ENCODE measurements at regions not wholly inside any gene's neighbourhood (a gene's known extent, or its start where the extent isn't known, plus 50 kb on each side); places are given as distances from the start of the nearest gene placed in this dataset.

DNA sequence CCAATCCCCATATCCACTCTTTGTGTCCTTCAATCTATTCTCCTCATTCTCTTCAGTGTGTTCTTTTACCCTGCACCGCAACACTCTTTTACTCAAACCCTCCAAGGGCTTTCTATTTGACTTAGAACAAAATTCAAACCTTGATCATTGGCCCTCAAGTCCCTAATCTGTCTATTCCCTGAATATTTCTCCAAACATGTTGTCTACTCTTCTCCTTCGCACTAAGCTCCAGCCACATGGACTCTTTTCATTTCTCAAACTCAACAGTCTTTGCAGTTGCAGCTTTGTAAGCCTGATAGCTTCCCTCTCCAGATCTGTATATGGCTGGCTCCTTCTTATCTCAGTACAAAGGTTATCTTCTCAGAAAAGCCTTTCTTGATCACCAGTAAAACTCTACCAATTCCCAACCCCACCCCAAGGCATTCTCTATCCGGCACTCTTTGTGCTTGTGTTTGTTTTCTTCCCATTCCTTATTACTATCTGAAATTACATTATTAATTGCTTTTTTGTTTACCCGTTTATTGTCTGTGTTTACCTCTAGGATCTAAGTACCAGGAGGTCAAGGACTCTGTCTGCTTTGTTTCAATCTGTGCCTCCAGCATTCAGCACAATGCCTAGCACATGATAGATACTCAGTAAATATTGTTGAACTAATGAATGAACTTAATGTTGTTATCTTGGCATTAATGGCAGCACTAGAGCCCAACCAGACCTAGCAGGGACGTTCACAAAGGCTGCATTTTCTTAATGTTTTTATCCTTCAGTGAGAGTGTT is 147.4 kb downstream of the BBOX1 start:
- no peaks in the 10 kb centered on the region for H3K9me3 ChIP-seq (ENCODE audit: control insufficient read depth, insufficient read depth, low read depth, low read length)
- H3K27ac ChIP-seq (ENCODE audit: extremely low read depth, low read depth, low read length) = no peak overlapping the region
- CTCF ChIA-PET = interaction anchor here (0.5 to 5.9 kb wide), 9 partner anchors 14 to 609 kb away, joined by 4 to 134 read pairs (median 5); no protein-coding TSS in a partner anchor
- no peaks in the 10 kb centered on the region for H3K36me3 ChIP-seq (ENCODE audit: control insufficient read depth in 2 of 2, insufficient read depth in 1 of 2, low read length in 2 of 2)
- TF ChIP-seq, protein P1, sequence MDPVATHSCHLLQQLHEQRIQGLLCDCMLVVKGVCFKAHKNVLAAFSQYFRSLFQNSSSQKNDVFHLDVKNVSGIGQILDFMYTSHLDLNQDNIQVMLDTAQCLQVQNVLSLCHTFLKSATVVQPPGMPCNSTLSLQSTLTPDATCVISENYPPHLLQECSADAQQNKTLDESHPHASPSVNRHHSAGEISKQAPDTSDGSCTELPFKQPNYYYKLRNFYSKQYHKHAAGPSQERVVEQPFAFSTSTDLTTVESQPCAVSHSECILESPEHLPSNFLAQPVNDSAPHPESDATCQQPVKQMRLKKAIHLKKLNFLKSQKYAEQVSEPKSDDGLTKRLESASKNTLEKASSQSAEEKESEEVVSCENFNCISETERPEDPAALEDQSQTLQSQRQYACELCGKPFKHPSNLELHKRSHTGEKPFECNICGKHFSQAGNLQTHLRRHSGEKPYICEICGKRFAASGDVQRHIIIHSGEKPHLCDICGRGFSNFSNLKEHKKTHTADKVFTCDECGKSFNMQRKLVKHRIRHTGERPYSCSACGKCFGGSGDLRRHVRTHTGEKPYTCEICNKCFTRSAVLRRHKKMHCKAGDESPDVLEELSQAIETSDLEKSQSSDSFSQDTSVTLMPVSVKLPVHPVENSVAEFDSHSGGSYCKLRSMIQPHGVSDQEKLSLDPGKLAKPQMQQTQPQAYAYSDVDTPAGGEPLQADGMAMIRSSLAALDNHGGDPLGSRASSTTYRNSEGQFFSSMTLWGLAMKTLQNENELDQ (tag by site-specific recombination; IDR thresholded peaks at IDR 0.05; ENCODE audit: low read depth) = no peak
- TF ChIP-seq, protein P2, sequence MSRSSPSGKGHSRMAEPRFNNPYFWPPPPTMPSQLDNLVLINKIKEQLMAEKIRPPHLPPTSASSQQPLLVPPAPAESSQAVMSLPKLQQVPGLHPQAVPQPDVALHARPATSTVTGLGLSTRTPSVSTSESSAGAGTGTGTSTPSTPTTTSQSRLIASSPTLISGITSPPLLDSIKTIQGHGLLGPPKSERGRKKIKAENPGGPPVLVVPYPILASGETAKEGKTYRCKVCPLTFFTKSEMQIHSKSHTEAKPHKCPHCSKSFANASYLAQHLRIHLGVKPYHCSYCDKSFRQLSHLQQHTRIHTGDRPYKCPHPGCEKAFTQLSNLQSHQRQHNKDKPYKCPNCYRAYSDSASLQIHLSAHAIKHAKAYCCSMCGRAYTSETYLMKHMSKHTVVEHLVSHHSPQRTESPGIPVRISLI (tag by site-specific recombination; IDR thresholded peaks at IDR 0.05) = no peak
- TF ChIP-seq, protein P3, sequence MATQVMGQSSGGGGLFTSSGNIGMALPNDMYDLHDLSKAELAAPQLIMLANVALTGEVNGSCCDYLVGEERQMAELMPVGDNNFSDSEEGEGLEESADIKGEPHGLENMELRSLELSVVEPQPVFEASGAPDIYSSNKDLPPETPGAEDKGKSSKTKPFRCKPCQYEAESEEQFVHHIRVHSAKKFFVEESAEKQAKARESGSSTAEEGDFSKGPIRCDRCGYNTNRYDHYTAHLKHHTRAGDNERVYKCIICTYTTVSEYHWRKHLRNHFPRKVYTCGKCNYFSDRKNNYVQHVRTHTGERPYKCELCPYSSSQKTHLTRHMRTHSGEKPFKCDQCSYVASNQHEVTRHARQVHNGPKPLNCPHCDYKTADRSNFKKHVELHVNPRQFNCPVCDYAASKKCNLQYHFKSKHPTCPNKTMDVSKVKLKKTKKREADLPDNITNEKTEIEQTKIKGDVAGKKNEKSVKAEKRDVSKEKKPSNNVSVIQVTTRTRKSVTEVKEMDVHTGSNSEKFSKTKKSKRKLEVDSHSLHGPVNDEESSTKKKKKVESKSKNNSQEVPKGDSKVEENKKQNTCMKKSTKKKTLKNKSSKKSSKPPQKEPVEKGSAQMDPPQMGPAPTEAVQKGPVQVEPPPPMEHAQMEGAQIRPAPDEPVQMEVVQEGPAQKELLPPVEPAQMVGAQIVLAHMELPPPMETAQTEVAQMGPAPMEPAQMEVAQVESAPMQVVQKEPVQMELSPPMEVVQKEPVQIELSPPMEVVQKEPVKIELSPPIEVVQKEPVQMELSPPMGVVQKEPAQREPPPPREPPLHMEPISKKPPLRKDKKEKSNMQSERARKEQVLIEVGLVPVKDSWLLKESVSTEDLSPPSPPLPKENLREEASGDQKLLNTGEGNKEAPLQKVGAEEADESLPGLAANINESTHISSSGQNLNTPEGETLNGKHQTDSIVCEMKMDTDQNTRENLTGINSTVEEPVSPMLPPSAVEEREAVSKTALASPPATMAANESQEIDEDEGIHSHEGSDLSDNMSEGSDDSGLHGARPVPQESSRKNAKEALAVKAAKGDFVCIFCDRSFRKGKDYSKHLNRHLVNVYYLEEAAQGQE (tag by site-specific recombination; IDR thresholded peaks at IDR 0.05) = no peak
- TF ChIP-seq ZNF426 (tag by site-specific recombination; IDR thresholded peaks at IDR 0.05) = no peak
- no peak for TF ChIP-seq ZNF211 (tag by site-specific recombination; IDR thresholded peaks at IDR 0.05; ENCODE audit: low read depth)
- TF ChIP-seq ZNF175 (tag by site-specific recombination; IDR thresholded peaks at IDR 0.05) = no peak
- TF ChIP-seq, protein P4, sequence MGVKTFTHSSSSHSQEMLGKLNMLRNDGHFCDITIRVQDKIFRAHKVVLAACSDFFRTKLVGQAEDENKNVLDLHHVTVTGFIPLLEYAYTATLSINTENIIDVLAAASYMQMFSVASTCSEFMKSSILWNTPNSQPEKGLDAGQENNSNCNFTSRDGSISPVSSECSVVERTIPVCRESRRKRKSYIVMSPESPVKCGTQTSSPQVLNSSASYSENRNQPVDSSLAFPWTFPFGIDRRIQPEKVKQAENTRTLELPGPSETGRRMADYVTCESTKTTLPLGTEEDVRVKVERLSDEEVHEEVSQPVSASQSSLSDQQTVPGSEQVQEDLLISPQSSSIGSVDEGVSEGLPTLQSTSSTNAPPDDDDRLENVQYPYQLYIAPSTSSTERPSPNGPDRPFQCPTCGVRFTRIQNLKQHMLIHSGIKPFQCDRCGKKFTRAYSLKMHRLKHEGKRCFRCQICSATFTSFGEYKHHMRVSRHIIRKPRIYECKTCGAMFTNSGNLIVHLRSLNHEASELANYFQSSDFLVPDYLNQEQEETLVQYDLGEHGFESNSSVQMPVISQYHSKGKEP (tag by site-specific recombination; IDR thresholded peaks at IDR 0.05) = no peak
- TF ChIP-seq GLI2 (tag by site-specific recombination; IDR thresholded peaks at IDR 0.05; ENCODE audit: borderline replicate concordance, low read depth) = no peak
- TF ChIP-seq ZNF404 (tag by site-specific recombination; IDR thresholded peaks at IDR 0.05) = no peak
- no peak overlapping the region for H3K4me3 ChIP-seq (ENCODE audit: low read depth, low read length)
- POLR2A ChIA-PET = no interaction called here
- H3K4me1 ChIP-seq (ENCODE audit: control insufficient read depth, insufficient read depth, low read length) = no peaks in the 10 kb centered on the region

DNA sequence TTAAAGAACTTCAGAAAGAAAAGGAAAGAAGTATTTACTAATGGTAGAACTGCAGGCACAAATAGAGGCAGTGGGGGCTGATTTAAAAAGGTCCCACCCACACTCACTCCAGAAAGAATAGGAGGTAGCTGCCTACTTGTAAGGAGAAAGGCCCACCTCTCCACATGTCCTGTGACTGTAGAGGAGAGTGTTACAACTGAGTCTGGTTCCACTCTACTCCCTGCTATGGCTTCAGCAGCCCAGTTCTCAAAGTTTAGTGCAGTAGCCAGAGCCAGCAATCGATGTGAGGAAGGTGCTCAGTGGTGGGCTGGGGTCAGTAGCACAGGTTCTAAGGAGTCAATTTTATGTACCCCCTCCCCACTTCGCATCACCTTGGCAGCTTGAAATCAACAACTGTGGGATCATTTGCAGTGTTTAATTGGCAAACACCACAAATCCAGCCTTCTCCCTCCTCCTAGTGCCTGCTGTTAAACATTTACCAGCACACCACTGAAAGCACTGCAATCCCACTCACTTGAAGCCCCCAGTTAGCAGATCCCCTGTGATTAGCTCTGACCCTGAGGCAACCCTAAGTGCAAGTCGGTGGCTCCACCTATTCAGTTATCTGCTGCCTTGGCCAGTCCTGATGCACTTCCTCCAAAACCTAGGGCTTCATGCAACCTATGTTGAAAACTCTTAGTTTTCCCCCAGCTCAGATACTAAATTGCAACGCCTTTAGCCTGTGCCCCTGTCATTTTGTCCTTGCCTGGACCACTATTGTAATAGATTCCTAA is 146.6 kb downstream of the BBOX1 start:
- no peaks in the 10 kb centered on the region for H3K36me3 ChIP-seq (ENCODE audit: control insufficient read depth in 2 of 2, insufficient read depth in 1 of 2, low read length in 2 of 2)
- TF ChIP-seq, protein P1 (tag by site-specific recombination; IDR thresholded peaks at IDR 0.05; ENCODE audit: low read depth) = no peak
- TF ChIP-seq, protein P5, sequence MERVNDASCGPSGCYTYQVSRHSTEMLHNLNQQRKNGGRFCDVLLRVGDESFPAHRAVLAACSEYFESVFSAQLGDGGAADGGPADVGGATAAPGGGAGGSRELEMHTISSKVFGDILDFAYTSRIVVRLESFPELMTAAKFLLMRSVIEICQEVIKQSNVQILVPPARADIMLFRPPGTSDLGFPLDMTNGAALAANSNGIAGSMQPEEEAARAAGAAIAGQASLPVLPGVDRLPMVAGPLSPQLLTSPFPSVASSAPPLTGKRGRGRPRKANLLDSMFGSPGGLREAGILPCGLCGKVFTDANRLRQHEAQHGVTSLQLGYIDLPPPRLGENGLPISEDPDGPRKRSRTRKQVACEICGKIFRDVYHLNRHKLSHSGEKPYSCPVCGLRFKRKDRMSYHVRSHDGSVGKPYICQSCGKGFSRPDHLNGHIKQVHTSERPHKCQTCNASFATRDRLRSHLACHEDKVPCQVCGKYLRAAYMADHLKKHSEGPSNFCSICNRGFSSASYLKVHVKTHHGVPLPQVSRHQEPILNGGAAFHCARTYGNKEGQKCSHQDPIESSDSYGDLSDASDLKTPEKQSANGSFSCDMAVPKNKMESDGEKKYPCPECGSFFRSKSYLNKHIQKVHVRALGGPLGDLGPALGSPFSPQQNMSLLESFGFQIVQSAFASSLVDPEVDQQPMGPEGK (tag by site-specific recombination; IDR thresholded peaks at IDR 0.05) = no peak
- TF ChIP-seq ZNF777 (tag by site-specific recombination; IDR thresholded peaks at IDR 0.05; ENCODE audit: borderline replicate concordance) (no peak), ZNF791 (tag by site-specific recombination; IDR thresholded peaks at IDR 0.05) (no peak), ZNF221 (tag by site-specific recombination; IDR thresholded peaks at IDR 0.05; ENCODE audit: borderline replicate concordance) (no peak), ZFHX2 (tag by site-specific recombination; conservative IDR thresholded peaks at IDR 0.05) (0 out of 2 replicates have a peak, but pooled peaks have one; percentile 7)
- TF ChIP-seq, protein P6, sequence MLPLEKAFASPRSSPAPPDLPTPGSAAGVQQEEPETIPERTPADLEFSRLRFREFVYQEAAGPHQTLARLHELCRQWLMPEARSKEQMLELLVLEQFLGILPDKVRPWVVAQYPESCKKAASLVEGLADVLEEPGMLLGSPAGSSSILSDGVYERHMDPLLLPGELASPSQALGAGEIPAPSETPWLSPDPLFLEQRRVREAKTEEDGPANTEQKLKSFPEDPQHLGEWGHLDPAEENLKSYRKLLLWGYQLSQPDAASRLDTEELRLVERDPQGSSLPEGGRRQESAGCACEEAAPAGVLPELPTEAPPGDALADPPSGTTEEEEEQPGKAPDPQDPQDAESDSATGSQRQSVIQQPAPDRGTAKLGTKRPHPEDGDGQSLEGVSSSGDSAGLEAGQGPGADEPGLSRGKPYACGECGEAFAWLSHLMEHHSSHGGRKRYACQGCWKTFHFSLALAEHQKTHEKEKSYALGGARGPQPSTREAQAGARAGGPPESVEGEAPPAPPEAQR (tag by site-specific recombination; IDR thresholded peaks at IDR 0.05) = no peak
- POLR2A ChIA-PET = no interaction called here
- no peak overlapping the region for H3K27ac ChIP-seq (ENCODE audit: extremely low read depth, low read depth, low read length)
- H3K9me3 ChIP-seq (ENCODE audit: control insufficient read depth, insufficient read depth, low read depth, low read length) = no peaks in the 10 kb centered on the region
- CTCF ChIA-PET = interaction anchor here (0.5 to 5.9 kb wide), 9 partner anchors 15 to 608 kb away, joined by 4 to 134 read pairs (median 5); no protein-coding TSS in a partner anchor
- no peak overlapping the region for H3K4me3 ChIP-seq (ENCODE audit: low read depth, low read length)
- no peaks in the 10 kb centered on the region for H3K4me1 ChIP-seq (ENCODE audit: control insufficient read depth, insufficient read depth, low read length)
